Medulla oblongata (tissue), 1 donor: ENCODE measurements at regions not wholly inside any gene's neighbourhood (a gene's known extent, or its start where the extent isn't known, plus 50 kb on each side); places are given as distances from the start of the nearest gene placed in this dataset.

Experiments used
- DNase-seq: peaks from one replicate; pipeline ENCODE4 v3.0.0-alpha.2; 2015; ENCODE audit errors: extremely low spot score

- no peak for DNase-seq
Measured at GRCh38 chr14:85996551-85996950, 466.6 kb downstream of the FLRT2 start.

GRCh38 chr14:85991156-85991555 lies 461.2 kb downstream of the FLRT2 start:
- DNase-seq = no peak

DNA sequence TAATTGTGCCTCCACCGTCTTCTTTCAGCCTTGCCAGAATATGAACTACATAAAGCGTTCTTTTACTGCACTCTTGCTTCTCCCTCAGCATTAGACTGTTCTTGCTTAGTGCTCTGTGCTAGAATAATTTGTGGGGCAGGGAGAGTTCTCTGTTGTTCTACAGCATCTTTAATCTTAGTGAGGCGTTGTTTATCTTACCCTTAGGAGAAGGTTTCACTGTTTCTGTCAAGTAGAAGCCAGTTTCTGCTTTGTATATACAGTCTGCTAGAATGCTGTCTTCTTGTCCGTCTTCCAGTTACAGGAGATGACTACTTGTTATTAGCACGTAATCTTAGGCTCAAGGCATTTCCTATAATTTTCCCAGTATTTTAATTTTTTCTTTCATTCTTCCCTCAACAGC lies 458.0 kb downstream of the FLRT2 start:
- DNase-seq = no peak

- DNase-seq = no peak
Measured at GRCh38 chr14:85987292-85987691, 457.3 kb downstream of the FLRT2 start.

GRCh38 chr14:85978582-85979250 lies 448.8 kb downstream of the FLRT2 start:
- no peak for DNase-seq

- DNase-seq = no peak
Measured at GRCh38 chr14:85974602-85975001, 444.7 kb downstream of the FLRT2 start.

DNA sequence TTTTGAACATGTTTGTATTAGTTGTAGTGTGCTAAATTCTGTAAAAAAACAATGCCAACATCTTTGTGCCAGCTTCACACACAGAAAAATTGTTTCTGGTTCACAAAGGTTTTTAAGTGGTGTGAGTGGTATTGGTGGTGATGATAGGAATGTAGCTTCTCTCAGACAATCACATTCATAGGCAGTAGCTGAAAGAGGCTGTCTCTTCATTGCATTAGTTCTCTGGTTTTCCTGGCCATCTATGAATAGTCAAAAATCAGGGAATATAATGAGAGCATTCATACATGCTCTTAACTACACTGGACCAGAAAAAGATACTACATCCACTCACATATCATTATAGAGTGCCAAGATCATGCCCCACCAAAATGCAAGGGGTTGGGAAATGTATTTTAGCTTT lies 433.5 kb downstream of the FLRT2 start:
- DNase-seq = no peak

- no peak for DNase-seq
Measured at GRCh38 chr14:85960756-85961155, 430.8 kb downstream of the FLRT2 start.

- no peak for DNase-seq
Measured at GRCh38 chr14:85959063-85959462, 429.1 kb downstream of the FLRT2 start.

DNA sequence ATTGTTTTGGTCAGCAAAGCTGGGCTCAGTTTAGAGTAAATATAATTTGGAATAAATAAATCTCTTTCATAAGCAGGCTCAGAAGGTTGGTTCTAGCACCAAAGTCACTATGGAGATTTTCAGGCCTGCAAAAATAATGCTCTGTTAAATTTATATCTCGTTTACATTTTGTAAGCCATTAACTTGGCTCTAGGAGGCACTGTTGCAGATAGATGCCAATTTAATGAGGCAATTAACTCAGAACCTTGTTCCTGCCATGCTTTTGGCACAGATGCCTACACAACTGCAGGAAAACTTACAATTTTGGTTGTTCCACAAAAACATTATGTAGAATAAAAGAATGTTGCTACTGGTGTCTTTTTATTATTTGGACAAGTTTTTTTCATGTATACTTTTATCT lies 428.1 kb downstream of the FLRT2 start:
- no peak for DNase-seq

DNA sequence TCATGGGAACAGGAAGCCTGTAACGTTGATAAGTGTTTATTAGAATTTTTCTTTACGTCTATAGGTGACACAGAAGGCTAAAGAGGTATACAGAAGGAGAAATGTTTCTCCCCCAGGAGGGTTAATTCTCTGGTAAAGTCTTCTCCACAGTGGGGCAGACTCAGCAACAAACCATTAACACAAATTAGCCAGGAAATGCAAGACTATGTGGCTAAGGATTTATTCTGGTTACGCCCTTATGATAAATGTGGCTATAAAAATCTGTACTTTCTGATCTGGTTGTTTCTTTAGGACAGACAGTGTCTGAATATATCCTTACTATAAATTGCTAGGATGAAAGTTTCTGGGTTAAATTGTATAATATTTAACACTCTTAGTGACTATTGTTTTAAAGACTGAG lies 423.3 kb downstream of the FLRT2 start:
- no peak for DNase-seq

- peak; percentile 55 for DNase-seq
Measured at GRCh38 chr14:85948153-85948552, 418.2 kb downstream of the FLRT2 start.

DNA sequence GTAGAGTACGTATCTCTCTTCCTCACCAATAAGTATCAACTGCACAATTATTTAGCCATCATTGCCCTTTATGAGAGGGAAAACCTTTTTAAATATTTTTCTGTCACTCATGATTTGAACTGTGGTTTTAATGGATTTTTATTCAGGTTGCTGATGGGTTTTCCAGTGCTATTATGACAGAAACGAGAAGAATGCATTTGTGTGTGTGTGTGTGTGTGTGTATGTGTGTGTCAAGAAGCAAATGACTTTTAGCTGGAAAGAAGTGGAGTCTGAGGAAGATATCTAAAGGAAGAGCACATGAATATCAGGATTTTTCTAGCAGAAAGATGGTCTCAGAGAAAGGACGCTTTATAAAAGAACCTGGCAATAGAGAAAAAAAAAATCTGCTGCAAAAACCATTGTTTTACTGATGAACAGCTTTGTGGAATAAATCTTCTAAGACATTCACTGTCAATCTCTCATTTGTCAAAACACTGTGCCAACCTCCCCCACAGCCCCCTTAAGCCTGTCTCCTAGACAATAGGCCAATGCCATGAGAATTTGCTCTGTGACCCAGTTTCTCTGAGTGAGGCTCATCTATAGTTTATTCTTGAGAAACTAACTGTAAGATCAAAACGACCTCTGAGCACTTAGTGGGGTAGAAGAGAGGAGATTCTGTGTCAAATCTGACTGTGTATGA lies 417.7 kb downstream of the FLRT2 start:
- no peak for DNase-seq

GRCh38 chr14:85943192-85943591 lies 413.2 kb downstream of the FLRT2 start:
- no peak for DNase-seq

DNA sequence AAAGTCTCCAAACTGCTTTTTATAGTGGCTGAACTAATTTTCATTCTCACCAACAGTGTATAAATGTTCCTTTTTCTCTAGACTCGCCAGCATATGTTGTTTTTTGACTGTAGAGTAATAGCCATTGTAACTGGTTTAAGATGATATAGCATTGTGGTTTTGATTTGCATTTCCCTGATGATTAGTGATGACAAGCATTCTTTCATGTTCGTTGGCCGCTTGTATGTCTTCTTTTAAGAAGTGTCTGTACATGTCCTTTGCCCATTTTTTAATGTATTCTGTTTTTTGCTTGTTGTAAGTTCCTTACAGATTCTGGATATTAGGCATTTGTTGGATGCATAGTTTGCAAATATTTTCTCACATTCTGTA lies 404.9 kb downstream of the FLRT2 start:
- DNase-seq = no peak

DNA sequence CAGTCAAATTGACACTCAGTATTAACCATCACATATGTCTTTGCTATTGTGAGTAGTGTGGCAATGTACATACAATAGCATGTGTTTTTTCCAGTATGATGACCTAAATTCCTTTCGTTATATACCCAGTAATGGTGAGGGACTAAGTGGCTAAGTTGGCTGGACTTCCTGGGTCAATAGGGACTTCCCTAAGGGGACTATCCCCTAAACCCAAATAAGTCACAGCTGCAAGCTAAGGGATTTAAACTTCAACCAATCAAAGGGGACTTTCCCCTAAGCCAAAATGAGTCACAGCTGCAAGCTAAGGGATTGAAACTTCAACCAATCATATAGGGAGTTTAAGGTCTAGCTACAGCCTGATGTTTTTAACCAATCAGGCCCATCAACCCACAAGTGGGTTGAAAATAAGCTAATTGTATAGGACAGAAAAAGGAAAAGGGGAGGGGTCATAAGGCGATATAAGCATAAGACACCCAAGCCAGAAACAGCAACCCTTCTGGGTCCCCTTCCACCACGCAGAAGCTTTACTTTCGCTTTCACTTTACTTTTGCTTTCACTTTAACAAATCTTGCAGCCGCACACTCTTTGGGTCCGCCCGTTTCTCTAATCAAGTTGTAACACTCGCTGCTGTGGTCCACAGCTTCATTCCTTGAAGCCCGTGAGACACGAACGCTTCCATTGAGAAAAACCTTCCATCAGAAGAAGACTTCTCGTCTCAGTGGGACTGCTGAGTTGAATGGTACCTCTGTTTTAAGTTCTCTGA lies 404.4 kb downstream of the FLRT2 start:
- peak; percentile 74 for DNase-seq

DNA sequence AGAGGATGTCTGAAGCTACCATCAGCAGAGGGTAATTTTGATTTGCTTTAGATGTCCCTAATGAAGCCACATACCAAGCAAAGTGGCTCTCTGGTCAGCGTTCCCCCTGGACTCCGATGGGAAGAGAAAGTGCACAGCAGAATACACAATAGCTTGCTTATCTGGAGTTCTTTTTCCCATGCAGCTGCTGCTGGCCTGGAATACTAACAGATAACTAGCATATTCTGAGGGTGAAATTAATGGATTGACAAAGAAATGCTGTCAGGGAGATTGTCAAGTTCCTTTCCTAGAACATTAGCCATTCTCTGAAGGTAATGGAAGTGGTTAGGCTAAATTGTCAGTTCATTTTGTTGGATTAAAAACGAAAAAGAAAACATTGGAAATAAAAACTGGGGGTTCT lies 391.3 kb downstream of the FLRT2 start:
- DNase-seq = peak; percentile 70

DNA sequence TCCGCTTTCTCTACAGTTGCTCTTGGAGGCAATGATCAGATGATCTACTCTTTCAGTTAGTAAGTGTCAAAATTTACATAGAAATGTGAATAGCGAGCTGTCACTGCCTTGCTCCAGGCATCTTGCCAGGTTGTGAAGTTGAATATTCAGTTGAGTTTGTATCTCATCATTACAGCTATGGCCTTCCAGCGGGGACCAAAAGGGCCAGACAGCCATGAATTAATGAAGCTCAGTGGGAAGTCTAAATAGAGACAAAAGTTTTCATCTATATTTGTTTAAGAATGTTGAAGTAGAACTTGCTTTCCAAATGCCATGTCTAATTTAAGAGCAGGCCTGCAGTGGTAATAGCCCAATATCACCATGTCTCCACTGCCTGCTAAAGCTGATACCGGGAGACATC lies 387.8 kb downstream of the FLRT2 start:
- DNase-seq = peak; percentile 22

DNA sequence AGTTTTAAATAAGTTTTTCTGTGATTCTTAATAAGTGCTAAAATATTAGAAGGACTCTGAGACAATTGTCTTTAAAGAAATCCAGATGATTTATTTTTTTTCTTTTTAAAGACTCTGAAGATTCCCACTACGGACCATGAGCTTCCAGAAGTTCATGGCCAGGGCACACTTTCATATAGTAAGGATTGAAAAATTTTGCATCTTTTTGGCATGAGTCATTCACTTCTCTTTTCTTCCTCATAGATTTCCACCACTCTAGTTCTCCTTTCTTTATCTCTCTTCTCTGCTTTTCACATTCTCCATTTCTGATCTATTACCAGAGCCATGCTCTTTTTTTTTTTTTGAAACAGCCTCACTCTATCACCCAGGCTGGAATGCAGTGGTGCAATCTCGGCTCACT lies 385.8 kb downstream of the FLRT2 start:
- no peak for DNase-seq

- DNase-seq = no peak
Measured at GRCh38 chr14:85912141-85912540, 382.2 kb downstream of the FLRT2 start.

DNA sequence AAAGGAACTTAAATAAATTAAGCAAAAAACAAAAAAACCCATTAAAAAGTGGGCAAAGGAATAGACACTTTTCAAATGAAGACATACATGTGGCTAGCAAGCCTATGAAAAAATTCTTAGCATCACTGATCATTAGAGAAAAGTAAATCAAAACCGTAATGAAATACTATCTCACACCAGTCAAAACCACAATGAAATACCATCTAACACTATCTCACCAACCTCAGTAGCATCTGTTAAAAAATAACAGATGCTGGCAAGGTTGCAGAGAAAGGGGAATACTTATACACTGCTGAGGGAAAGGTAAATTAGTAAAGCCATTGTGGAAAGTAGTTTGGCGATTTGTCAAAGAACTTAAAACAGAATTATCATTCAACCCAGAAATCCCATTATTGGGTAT lies 381.1 kb downstream of the FLRT2 start:
- DNase-seq = no peak

GRCh38 chr14:85909581-85909980 lies 379.6 kb downstream of the FLRT2 start:
- no peak for DNase-seq

GRCh38 chr14:85907536-85907935 lies 377.6 kb downstream of the FLRT2 start:
- DNase-seq = no peak
